Karpas-422 (cell line): ENCODE measurements at regions not wholly inside any gene's neighbourhood (a gene's known extent, or its start where the extent isn't known, plus 50 kb on each side); places are given as distances from the start of the nearest gene placed in this dataset.

Source experiments
- DNase-seq: peaks from one replicate; pipeline ENCODE4 v3.0.0-alpha.2; 2015
- H2AFZ ChIP-seq: fragments of 200-600 bp; sonication (generic); 2 replicates; pipeline ENCODE4 v1.6.1; 2014; ENCODE audit warnings: antibody characterized with exemption, low read length, mixed read lengths
- H3K27ac ChIP-seq: fragments of 200-600 bp; sonication (generic); 2 replicates; pipeline ENCODE4 v1.5.1; 2014; ENCODE audit warnings: mild to moderate bottlenecking, low read length, moderate library complexity
- H3K27me3 ChIP-seq: fragments of 200-600 bp; sonication (generic); 2 replicates; pipeline ENCODE4 v1.6.1; 2014; ENCODE audit warnings: low read length, mixed read lengths
- H3K36me3 ChIP-seq: fragments of 200-600 bp; sonication (generic); 2 replicates; pipeline ENCODE4 v1.6.1; 2014; ENCODE audit warnings: low read length, mixed read lengths; ENCODE audit not compliant: insufficient read depth
- H3K4me1 ChIP-seq: fragments of 200-600 bp; sonication (generic); 2 replicates; pipeline ENCODE4 v1.6.1; 2014; ENCODE audit warnings: mild to moderate bottlenecking, low read length, mixed read lengths
- H3K4me2 ChIP-seq: fragments of 200-600 bp; sonication (generic); 2 replicates; pipeline ENCODE4 v1.6.1; 2014; ENCODE audit warnings: low read length, low read depth, mild to moderate bottlenecking; ENCODE audit not compliant: poor library complexity, severe bottlenecking
- H3K4me3 ChIP-seq: fragments of 200-600 bp; sonication (generic); 2 replicates; pipeline ENCODE4 v1.5.1; 2014; ENCODE audit warnings: mild to moderate bottlenecking, antibody characterized with exemption, low read length, mixed read lengths
- H3K79me2 ChIP-seq: fragments of 200-600 bp; sonication (generic); 2 replicates; pipeline ENCODE4 v1.6.1; 2014; ENCODE audit warnings: mild to moderate bottlenecking, low read length, mixed read lengths
- H3K9ac ChIP-seq: fragments of 200-600 bp; sonication (generic); 2 replicates; pipeline ENCODE4 v1.6.0; 2014; ENCODE audit warnings: low read length
- H3K9me2 ChIP-seq: fragments of 200-600 bp; sonication (generic), shearing (Covaris generic); replicated peaks from 2 replicates; pipeline ENCODE4 v1.6.0; 2014; ENCODE audit warnings: mild to moderate bottlenecking, low read length, moderate library complexity; ENCODE audit not compliant: insufficient read depth
- H3K9me3 ChIP-seq: fragments of 300-700, 200-600 bp; sonication (generic); 2 replicates; pipeline ENCODE4 v1.6.1; 2014; ENCODE audit warnings: low read length, mixed read lengths
- H4K20me1 ChIP-seq: fragments of 200-600 bp; sonication (generic); 2 replicates; pipeline ENCODE4 v1.6.1; 2014; ENCODE audit warnings: mild to moderate bottlenecking, antibody characterized with exemption, low read length, low read depth; ENCODE audit not compliant: insufficient read depth

DNA sequence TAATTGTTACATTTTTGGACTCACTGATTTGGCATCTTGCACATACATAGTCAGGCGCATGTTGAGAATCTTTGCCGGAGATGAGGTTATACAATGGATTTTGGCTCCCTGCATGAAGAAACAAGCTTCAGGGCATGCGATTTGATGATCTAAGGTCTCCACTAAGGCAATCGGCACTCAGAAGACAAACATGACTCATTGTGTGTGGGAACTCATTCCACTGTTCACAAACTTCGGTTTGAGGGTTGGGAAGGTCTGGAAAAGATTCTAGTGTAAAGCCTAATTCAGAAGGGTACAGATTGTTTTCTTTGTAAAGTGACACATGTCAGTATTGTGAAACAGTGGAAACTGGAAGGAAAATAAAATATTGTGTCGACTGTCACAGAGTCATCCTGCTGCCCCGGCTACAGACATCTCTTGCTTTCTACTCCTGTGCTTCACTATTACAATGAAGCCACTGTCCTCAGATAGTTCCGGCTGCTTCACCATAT, 192.6 kb upstream of the HMGA2 start:
- Histone ChIP-seq H3K9me3 (no peaks in the 10 kb centered on the region), H2AFZ (no peak overlapping the region), H3K9ac (no peak overlapping the region), H3K9me2 (no peaks in the 10 kb centered on the region), H3K4me1 (no peaks in the 10 kb centered on the region), H3K4me2 (no peak overlapping the region), H3K27ac (no peak overlapping the region), H3K36me3 (no peaks in the 10 kb centered on the region), H4K20me1 (no peaks in the 10 kb centered on the region), H3K79me2 (no peaks in the 10 kb centered on the region), H3K27me3 (no peaks in the 10 kb centered on the region), H3K4me3 (no peak overlapping the region)
- no peak for DNase-seq

DNA sequence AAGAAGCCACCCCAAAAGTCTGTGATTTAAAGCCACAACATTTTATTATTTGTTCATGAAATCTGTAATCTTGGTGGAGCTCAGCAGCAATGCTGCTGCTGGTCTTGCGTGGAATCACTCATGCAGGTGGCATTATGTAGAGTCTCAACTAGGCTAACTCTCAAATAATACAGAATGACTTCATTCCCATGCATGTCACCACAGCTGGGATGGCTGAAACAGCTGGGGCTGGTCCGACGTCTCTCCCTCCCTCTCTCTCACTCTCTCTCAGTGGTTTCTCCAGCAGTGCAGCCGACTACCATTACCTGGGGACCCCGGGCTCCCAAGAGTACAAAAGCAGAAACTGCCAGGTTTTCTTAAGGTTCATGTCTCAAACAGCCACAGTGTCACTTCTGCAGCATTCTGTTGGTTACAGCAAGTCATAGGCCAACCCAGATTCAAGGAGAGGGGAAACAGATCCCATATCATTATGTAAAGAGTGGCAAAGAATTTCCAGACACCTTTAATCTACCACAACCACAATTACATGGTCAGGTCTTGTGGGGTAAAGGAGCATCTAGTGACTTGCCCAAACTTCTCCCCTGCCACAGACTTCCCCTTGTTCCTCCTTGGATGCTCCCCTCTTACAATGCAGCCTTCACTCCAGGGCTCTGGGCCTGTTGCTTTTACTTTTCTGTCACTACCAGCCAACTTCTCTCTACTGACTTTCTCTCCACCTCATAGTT, 192.0 kb upstream of the HMGA2 start:
- Histone ChIP-seq H3K27me3 (no peaks in the 10 kb centered on the region), H3K4me2 (no peak overlapping the region), H3K36me3 (no peaks in the 10 kb centered on the region), H3K9ac (no peak overlapping the region), H3K79me2 (no peaks in the 10 kb centered on the region), H3K4me3 (no peak overlapping the region), H2AFZ (no peak overlapping the region), H3K9me3 (no peaks in the 10 kb centered on the region), H3K27ac (no peak overlapping the region), H4K20me1 (no peaks in the 10 kb centered on the region), H3K4me1 (no peaks in the 10 kb centered on the region), H3K9me2 (no peaks in the 10 kb centered on the region)
- no peak for DNase-seq

DNA sequence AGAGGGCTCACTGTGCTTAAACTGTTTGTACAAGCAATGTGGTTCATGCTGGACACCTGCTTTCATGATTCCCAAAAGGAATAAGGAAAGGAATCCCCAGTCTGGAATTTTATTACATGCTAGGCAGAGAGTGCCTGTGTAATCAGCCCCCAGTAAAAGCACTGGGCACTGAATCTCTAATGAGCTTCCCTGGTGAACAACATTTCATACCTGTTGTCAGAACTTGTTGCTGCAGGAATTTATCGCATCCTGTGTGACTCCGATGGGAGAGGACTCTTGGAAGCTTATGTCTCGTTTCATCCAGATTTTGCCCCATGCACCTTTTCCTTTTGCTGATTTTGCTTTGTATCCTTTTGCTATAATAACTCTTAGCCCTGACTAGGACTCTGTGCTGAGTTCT, 190.2 kb upstream of the HMGA2 start:
- no peak overlapping the region for H3K4me2 ChIP-seq
- DNase-seq: no peak
- no peak overlapping the region for H3K27ac ChIP-seq
- H3K79me2 ChIP-seq: no peaks in the 10 kb centered on the region
- H3K36me3 ChIP-seq: no peaks in the 10 kb centered on the region
- H3K9me2 ChIP-seq: no peaks in the 10 kb centered on the region
- H3K27me3 ChIP-seq: no peaks in the 10 kb centered on the region
- no peak overlapping the region for H3K4me3 ChIP-seq
- no peaks in the 10 kb centered on the region for H3K9me3 ChIP-seq
- H2AFZ ChIP-seq: no peak overlapping the region
- H4K20me1 ChIP-seq: no peaks in the 10 kb centered on the region
- no peaks in the 10 kb centered on the region for H3K4me1 ChIP-seq
- no peak overlapping the region for H3K9ac ChIP-seq

DNA sequence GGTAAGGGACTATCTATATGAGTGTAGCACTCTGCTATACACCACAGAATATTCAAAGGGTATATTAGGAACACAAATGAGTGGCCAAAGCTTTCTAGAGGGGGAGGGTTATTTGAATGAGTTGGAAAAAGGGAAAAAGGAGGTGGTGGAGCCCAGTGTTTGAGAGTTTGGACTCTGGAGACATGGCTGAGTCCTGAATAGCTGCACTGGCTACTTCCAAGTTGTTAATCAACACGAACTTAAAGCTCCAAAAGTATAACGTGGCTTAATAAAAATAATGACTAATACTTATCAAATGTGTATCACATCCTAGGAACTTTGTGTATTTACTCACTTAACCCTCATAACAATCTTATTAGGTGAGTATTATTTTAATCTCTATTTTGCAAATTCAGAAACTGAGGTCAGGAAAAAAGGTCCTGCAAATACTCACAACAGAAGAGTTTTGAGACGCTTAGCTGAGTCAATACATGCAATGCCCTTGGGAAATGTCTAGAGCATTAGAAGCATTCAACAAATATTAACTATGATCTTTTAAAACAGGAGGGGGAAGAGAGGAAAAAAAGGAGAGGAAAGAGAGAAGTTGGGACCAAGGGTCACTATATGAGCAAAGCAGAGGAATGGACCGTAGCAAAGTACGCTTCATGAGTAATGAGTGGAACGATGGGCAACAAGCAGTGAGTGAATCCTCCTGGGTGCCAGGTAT, 189.5 kb upstream of the HMGA2 start:
- H3K27ac ChIP-seq: no peak overlapping the region
- H3K9ac ChIP-seq: no peak overlapping the region
- H2AFZ ChIP-seq: no peak overlapping the region
- no peaks in the 10 kb centered on the region for H3K27me3 ChIP-seq
- no peaks in the 10 kb centered on the region for H3K79me2 ChIP-seq
- H3K9me3 ChIP-seq: no peaks in the 10 kb centered on the region
- DNase-seq: no peak
- no peaks in the 10 kb centered on the region for H4K20me1 ChIP-seq
- H3K4me2 ChIP-seq: no peak overlapping the region
- no peaks in the 10 kb centered on the region for H3K4me1 ChIP-seq
- no peaks in the 10 kb centered on the region for H3K36me3 ChIP-seq
- H3K9me2 ChIP-seq: no peaks in the 10 kb centered on the region
- H3K4me3 ChIP-seq: no peak overlapping the region

DNA sequence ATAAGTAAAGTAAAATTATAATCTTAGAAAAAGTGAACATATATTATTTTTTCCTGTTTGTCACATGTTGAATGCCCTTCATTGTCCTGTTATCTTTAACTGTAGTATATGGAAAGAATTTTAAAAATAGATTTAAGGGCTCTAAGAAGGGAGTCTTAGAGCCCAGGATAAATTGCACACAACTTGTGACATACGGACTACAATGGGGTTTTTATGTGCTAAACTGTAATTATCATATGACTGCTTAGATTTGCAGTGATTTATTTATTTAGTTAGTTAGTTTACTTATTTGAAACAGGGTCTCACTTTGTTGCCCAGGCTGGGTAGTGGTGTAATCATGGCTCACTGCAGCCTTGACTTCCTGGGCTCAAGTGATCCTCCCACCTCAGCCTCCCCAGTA, 187.8 kb upstream of the HMGA2 start:
- no peaks in the 10 kb centered on the region for H3K4me1 ChIP-seq
- no peak overlapping the region for H3K4me2 ChIP-seq
- H3K4me3 ChIP-seq: no peak overlapping the region

DNA sequence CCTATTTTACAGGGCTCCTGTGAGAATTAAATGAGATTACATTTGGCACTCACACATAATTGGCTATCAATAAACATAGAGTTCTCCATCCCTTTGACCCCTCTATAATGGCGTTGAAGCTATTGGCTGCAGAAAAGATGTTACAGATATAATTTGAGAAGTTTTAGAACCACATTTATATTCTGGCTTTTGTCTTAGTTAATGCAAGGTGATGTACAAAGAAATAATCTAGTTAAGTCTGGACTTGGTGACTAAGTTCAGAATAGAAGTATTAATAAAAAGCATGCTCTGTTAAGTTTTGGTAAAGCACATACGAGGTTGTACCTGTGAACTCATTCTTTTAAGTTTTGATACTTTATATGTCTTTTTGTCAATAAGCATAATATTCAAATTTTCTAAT, 187.1 kb upstream of the HMGA2 start:
- no peak overlapping the region for H3K27ac ChIP-seq
- H3K4me2 ChIP-seq: no peak overlapping the region

More for the DNA sequence above, 187.8 kb upstream of the HMGA2 start:
- no peaks in the 10 kb centered on the region for H3K79me2 ChIP-seq
- H3K36me3 ChIP-seq: no peaks in the 10 kb centered on the region
- H2AFZ ChIP-seq: no peak overlapping the region
- H4K20me1 ChIP-seq: no peaks in the 10 kb centered on the region
- no peak overlapping the region for H3K27ac ChIP-seq
- no peak overlapping the region for H3K9ac ChIP-seq
- H3K9me2 ChIP-seq: no peaks in the 10 kb centered on the region
- no peaks in the 10 kb centered on the region for H3K27me3 ChIP-seq
- H3K9me3 ChIP-seq: no peaks in the 10 kb centered on the region
- DNase-seq: no peak

DNA sequence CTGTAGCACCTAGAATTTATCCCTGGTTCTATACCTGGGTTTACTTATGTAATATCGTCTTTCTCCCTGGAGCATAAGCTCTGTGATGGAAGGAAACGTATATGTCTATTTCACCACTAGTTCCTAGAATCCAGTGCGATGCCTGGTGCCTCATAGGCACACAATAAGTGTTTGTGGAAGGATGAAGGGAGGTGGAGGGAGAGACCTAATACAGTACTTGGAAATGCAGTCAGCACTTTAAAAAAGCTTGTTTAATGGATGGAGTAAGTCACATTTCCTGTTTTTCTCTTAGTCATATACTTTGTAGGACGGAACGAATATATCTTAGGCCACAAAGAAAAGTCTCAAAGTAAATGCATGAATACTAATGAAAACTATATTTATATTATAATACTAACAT, 186.5 kb upstream of the HMGA2 start:
- H3K9me2 ChIP-seq: no peaks in the 10 kb centered on the region
- no peaks in the 10 kb centered on the region for H3K9me3 ChIP-seq
- H3K36me3 ChIP-seq: no peaks in the 10 kb centered on the region
- no peaks in the 10 kb centered on the region for H4K20me1 ChIP-seq
- no peak overlapping the region for H3K9ac ChIP-seq
- no peak overlapping the region for H3K27ac ChIP-seq
- no peaks in the 10 kb centered on the region for H3K4me1 ChIP-seq
- no peaks in the 10 kb centered on the region for H3K27me3 ChIP-seq
- H3K4me3 ChIP-seq: no peak overlapping the region
- no peaks in the 10 kb centered on the region for H3K79me2 ChIP-seq
- DNase-seq: no peak
- H3K4me2 ChIP-seq: no peak overlapping the region
- no peak overlapping the region for H2AFZ ChIP-seq

More for the DNA sequence above, 187.1 kb upstream of the HMGA2 start:
- no peaks in the 10 kb centered on the region for H3K27me3 ChIP-seq
- no peaks in the 10 kb centered on the region for H3K9me3 ChIP-seq
- no peaks in the 10 kb centered on the region for H3K36me3 ChIP-seq
- no peak overlapping the region for H3K4me3 ChIP-seq
- H4K20me1 ChIP-seq: no peaks in the 10 kb centered on the region
- H3K9me2 ChIP-seq: no peaks in the 10 kb centered on the region
- no peak for DNase-seq
- no peak overlapping the region for H2AFZ ChIP-seq
- H3K9ac ChIP-seq: no peak overlapping the region
- no peaks in the 10 kb centered on the region for H3K4me1 ChIP-seq
- H3K79me2 ChIP-seq: no peaks in the 10 kb centered on the region

DNA sequence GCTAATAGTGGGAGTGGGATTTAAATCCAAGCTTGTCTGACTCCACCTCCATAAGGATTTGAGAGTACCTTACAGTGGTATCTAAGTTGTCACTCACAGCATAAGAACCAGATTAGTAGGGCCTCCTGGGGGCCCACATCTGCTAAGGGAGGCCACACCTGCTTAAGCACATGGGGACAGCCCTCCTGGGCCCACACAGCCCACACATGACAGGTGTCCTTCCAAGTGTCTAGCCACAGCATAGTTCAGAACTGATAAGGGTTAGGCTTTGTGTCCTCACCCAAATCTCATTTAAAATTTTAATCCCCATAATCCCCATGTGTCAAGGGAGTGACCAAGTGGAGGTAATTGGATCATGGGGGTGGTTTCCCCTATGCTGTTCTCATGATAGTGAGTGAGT, 186.0 kb upstream of the HMGA2 start:
- no peak overlapping the region for H3K9ac ChIP-seq
- no peak for DNase-seq
- H3K27ac ChIP-seq: no peak overlapping the region
- no peak overlapping the region for H2AFZ ChIP-seq
- no peak overlapping the region for H3K4me2 ChIP-seq
- no peaks in the 10 kb centered on the region for H3K9me3 ChIP-seq
- no peaks in the 10 kb centered on the region for H3K27me3 ChIP-seq
- H3K79me2 ChIP-seq: no peaks in the 10 kb centered on the region
- no peaks in the 10 kb centered on the region for H4K20me1 ChIP-seq
- H3K4me1 ChIP-seq: no peaks in the 10 kb centered on the region
- no peaks in the 10 kb centered on the region for H3K36me3 ChIP-seq
- H3K9me2 ChIP-seq: no peaks in the 10 kb centered on the region
- H3K4me3 ChIP-seq: no peak overlapping the region
